GM21786 (cell line): ENCODE measurements at regions not wholly inside any gene's neighbourhood (a gene's known extent, or its start where the extent isn't known, plus 50 kb on each side); places are given as distances from the start of the nearest gene placed in this dataset.

ENCODE experiments used
- ATAC-seq: cut with Tn5 transposase; IDR thresholded peaks from one replicate; pipeline ENCODE4 v1.9.1; 2021; ENCODE audit not compliant: unreplicated experiment

- ATAC-seq, result no peak
Measured at GRCh38 chr21:28439251-28439650, 553.4 kb downstream of the LTN1 start.

GRCh38 chr21:28437061-28437460 lies 555.6 kb downstream of the LTN1 start:
- no peak for ATAC-seq

- ATAC-seq, result no peak
Measured at GRCh38 chr21:28436286-28436932, 556.3 kb downstream of the LTN1 start.

GRCh38 chr21:28431527-28432200 lies 561.0 kb downstream of the LTN1 start:
- ATAC-seq, result no peak

GRCh38 chr21:28431022-28431421 lies 561.7 kb downstream of the LTN1 start:
- ATAC-seq, result no peak

GRCh38 chr21:28429161-28429560 lies 563.5 kb downstream of the LTN1 start:
- no peak for ATAC-seq

- no peak for ATAC-seq
Measured at GRCh38 chr21:28427394-28428022, 565.2 kb downstream of the LTN1 start.

GRCh38 chr21:28426545-28426944 lies 566.1 kb downstream of the LTN1 start:
- no peak for ATAC-seq

GRCh38 chr21:28423521-28424190 lies 569.0 kb downstream of the LTN1 start:
- no peak for ATAC-seq

GRCh38 chr21:28421716-28422524 lies 570.8 kb downstream of the LTN1 start:
- ATAC-seq, result no peak

- ATAC-seq, result no peak
Measured at GRCh38 chr21:28419811-28420210, 572.9 kb downstream of the LTN1 start.

- ATAC-seq, result no peak
Measured at GRCh38 chr21:28418726-28419514, 573.8 kb downstream of the LTN1 start.

- ATAC-seq, result no peak
Measured at GRCh38 chr21:28410256-28410655, 582.4 kb downstream of the LTN1 start.

- no peak for ATAC-seq
Measured at GRCh38 chr21:28402616-28402989, 590.1 kb downstream of the LTN1 start.

GRCh38 chr21:28397040-28397439 lies 595.6 kb downstream of the LTN1 start:
- ATAC-seq, result no peak

GRCh38 chr21:28396421-28396820 lies 596.3 kb downstream of the LTN1 start:
- ATAC-seq, result no peak

- no peak for ATAC-seq
Measured at GRCh38 chr21:28393279-28393678, 599.4 kb downstream of the LTN1 start.

- ATAC-seq, result no peak
Measured at GRCh38 chr21:28391938-28392849, 600.5 kb downstream of the LTN1 start.

GRCh38 chr21:28387220-28387619 lies 605.5 kb downstream of the LTN1 start:
- ATAC-seq, result no peak
